Thyroid gland (tissue), 4 donors: ENCODE measurements at regions not wholly inside any gene's neighbourhood (a gene's known extent, or its start where the extent isn't known, plus 50 kb on each side); places are given as distances from the start of the nearest gene placed in this dataset.
"Not testable (repeated sequence)": the region's sequence is repeated elsewhere in the genome, so short reads cannot be mapped to it uniquely, and the experiment has no call there.

Source experiments
- CTCF ChIP-seq, 6 experiments: fragments of 200-600 bp in 3 of 6; fragments of 450-650 bp in 3 of 6; sonication (generic) in 3 of 6; IDR thresholded peaks; one replicate each; pipeline ENCODE4 v1.5.1; 2016 to 2019; ENCODE audit warnings: antibody characterized with exemption in 6 of 6, mild to moderate bottlenecking in 2 of 6, inconsistent platforms in 1 of 6, moderate library complexity in 1 of 6
- POLR2A ChIP-seq, 2 donors: fragments of 450-650 bp; IDR thresholded peaks; one replicate each; pipeline ENCODE4 v1.6.1; 2017; ENCODE audit warnings: antibody characterized with exemption in 2 of 2, mild to moderate bottlenecking in 2 of 2, moderate library complexity in 1 of 2

GRCh38 chr1:53182-53581 is 398.3 kb downstream of the OR4F29 start:
- TF ChIP-seq CTCF, POLR2A (IDR thresholded peaks at IDR 0.05): not testable (repeated sequence)
